Body of pancreas (tissue), 4 donors: ENCODE measurements at regions not wholly inside any gene's neighbourhood (a gene's known extent, or its start where the extent isn't known, plus 50 kb on each side); places are given as distances from the start of the nearest gene placed in this dataset.
A peak's percentile ranks its signal among the peaks of the same experiment; 100 is the strongest.

Experiments used
- ATAC-seq: fragments of 150-250 bp; one replicate; pipeline ENCODE4 v1.9.1; 2016
- DNase-seq, 4 donors: peaks; one replicate each; pipeline ENCODE4 v3.0.0-alpha.2; 2019
- H3K27ac ChIP-seq, 4 donors: fragments of 200-600 bp; sonication (generic); 1 replicate in 3 of 4; 2 replicates in 1 of 4; pipeline versions ENCODE4 v1.5.1 to v1.6.1; 2016 to 2019; ENCODE audit warnings: mild to moderate bottlenecking in 1 of 4, mixed read lengths in 1 of 4, moderate library complexity in 1 of 4
- H3K27me3 ChIP-seq, 2 donors: fragments of 200-600 bp; sonication (generic); one replicate each; pipeline ENCODE4 v1.6.0; 2016; ENCODE audit warnings: mild to moderate bottlenecking in 1 of 2
- H3K36me3 ChIP-seq, 2 donors: fragments of 200-600 bp; sonication (generic); replicated peaks in 1 of 2; 2 replicates each; pipeline ENCODE4 v1.5.1; 2016; ENCODE audit warnings: low read depth in 2 of 2; ENCODE audit not compliant: insufficient read depth in 1 of 2
- H3K4me1 ChIP-seq: fragments of 200-600 bp; sonication (generic); one replicate; pipeline ENCODE4 v1.6.0; 2016
- H3K4me3 ChIP-seq, 2 donors: fragments of 200-600 bp; sonication (generic); 1 replicate in 1 of 2; 2 replicates in 1 of 2; pipeline ENCODE4 v1.5.1; 2016 to 2019
- H3K9me3 ChIP-seq, 3 donors: fragments of 200-600 bp; sonication (generic); 1 replicate in 2 of 3; 2 replicates in 1 of 3; pipeline ENCODE4 v1.5.1; 2016
- POLR2A ChIP-seq, 3 donors: fragments of 450-650 bp; IDR thresholded peaks; one replicate each; pipeline ENCODE4 v1.6.1; 2016; ENCODE audit warnings: antibody characterized with exemption in 3 of 3, mild to moderate bottlenecking in 2 of 3
- WGBS, 2 donors: methylation state at CpG; one replicate each; pipeline ENCODE4 v1.1.5; 2017; 5-methylcytosine and 5-hydroxymethylcytosine counted together
- intact Hi-C: fragments of 100-400 bp; cut with DNase I; formaldehyde crosslinking; loops from one replicate; pipeline ENCODE4 v1.15.1; 2023
- TF ChIP-seq, protein P1 (sequence below), 7 experiments: fragments of 450-650 bp in 4 of 7; fragments of 200-600 bp in 3 of 7; sonication (generic) in 3 of 7; IDR thresholded peaks; one replicate each; pipeline ENCODE4 v1.5.1; 2016 to 2019; ENCODE audit warnings: antibody characterized with exemption in 7 of 7

DNA sequence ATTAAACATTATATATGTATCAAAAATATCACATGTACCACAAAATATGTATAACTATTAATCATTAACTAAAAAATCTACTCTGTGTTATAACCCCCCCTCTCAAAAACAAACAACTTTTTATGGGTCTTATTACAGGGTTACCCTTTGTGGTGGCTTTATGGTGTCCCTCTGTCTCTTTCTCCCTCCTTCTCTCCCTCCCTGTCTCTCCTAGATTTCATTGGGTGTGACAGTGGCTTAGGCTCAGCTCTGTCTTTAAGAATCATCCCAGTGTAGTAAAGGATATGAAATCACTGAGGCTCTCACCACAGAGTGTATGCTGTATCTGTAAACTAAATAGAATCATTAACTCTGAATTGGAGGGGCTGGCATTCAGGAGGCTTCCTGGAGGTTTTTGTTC lies 93.7 kb downstream of the TDRD15 start:
- intact Hi-C loops, result no loop called here
- no peak for TF ChIP-seq POLR2A (IDR thresholded peaks at IDR 0.05)
- TF ChIP-seq, protein P1, sequence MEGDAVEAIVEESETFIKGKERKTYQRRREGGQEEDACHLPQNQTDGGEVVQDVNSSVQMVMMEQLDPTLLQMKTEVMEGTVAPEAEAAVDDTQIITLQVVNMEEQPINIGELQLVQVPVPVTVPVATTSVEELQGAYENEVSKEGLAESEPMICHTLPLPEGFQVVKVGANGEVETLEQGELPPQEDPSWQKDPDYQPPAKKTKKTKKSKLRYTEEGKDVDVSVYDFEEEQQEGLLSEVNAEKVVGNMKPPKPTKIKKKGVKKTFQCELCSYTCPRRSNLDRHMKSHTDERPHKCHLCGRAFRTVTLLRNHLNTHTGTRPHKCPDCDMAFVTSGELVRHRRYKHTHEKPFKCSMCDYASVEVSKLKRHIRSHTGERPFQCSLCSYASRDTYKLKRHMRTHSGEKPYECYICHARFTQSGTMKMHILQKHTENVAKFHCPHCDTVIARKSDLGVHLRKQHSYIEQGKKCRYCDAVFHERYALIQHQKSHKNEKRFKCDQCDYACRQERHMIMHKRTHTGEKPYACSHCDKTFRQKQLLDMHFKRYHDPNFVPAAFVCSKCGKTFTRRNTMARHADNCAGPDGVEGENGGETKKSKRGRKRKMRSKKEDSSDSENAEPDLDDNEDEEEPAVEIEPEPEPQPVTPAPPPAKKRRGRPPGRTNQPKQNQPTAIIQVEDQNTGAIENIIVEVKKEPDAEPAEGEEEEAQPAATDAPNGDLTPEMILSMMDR (IDR thresholded peaks at IDR 0.05), result no peak
- Histone ChIP-seq H3K27me3 (no peaks in the 10 kb centered on the region), H3K4me3 (no peak overlapping the region), H3K36me3 (no peaks in the 10 kb centered on the region), H3K27ac (no peak overlapping the region), H3K9me3 (no peaks in the 10 kb centered on the region), H3K4me1 (peaks cover 8% of the 10 kb centered on the region)
- ATAC-seq (no peak), DNase-seq (no peak)

DNA sequence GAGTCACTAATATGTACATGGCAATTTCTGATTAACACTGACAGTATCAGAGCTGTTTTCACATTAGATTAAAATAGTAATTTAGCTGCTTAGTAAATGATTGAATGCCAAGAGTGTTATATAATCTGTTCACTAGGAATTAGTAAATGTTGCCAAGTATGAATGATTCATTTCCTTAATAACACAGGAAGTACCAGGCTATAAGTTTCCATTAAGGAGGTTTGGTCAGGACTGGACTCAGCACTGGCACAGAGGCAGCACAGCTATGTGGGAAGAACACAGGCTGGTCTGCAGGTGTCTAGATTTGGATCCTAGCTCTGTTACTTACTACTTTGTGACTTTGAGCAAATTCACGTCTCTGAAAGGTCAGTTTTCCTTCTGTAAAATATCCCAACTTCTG lies 97.2 kb downstream of the TDRD15 start:
- TF ChIP-seq POLR2A (IDR thresholded peaks at IDR 0.05), result no peak
- TF ChIP-seq, protein P1 (IDR thresholded peaks at IDR 0.05), result no peak
- DNase-seq, result peak in 3 of 4 donors; percentile 25 to 70 (median 50)
- Histone ChIP-seq H3K27me3 (no peaks in the 10 kb centered on the region), H3K27ac (no peak overlapping the region), H3K9me3 (no peaks in the 10 kb centered on the region), H3K4me1 (peaks cover 8% of the 10 kb centered on the region), H3K4me3 (no peak overlapping the region), H3K36me3 (no peaks in the 10 kb centered on the region)
- ATAC-seq, result peak; percentile 71
- WGBS, 2 donors, result 13 to 41% methylated on average over 1 of the region's 1 CpG
- intact Hi-C loops, result no loop called here

DNA sequence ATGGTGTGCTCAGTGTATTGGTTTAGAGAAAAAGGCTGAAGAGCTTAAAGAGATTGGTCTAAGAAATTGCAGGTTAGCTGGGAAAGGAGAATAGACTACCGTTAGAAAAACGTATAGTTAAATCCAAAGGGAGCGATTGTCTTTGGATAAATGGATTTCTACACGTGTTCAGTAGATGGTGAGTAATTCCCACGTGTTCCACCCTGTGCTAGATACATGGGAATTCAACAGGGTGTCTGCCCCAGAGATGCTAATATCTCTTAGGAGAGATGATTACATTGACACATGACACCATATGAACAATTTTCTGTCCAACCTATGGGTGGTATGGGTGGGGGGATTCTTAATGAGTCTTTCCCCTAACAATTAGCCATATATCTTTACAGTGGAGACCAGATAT lies 99.8 kb downstream of the TDRD15 start:
- no peaks in the 10 kb centered on the region for H3K36me3 ChIP-seq
- H3K4me3 ChIP-seq, result no peak overlapping the region
- intact Hi-C loops, result no loop called here
- no peaks in the 10 kb centered on the region for H3K27me3 ChIP-seq
- WGBS, 2 donors, result 68 to 80% methylated on average over 5 of the region's 5 CpGs
- TF ChIP-seq, protein P1 (IDR thresholded peaks at IDR 0.05), result no peak
- no peak for TF ChIP-seq POLR2A (IDR thresholded peaks at IDR 0.05)
- no peaks in the 10 kb centered on the region for H3K9me3 ChIP-seq
- DNase-seq (no peak), ATAC-seq (no peak)
- H3K4me1 ChIP-seq, result peaks cover 5% of the 10 kb centered on the region
- H3K27ac ChIP-seq, result no peak overlapping the region

DNA sequence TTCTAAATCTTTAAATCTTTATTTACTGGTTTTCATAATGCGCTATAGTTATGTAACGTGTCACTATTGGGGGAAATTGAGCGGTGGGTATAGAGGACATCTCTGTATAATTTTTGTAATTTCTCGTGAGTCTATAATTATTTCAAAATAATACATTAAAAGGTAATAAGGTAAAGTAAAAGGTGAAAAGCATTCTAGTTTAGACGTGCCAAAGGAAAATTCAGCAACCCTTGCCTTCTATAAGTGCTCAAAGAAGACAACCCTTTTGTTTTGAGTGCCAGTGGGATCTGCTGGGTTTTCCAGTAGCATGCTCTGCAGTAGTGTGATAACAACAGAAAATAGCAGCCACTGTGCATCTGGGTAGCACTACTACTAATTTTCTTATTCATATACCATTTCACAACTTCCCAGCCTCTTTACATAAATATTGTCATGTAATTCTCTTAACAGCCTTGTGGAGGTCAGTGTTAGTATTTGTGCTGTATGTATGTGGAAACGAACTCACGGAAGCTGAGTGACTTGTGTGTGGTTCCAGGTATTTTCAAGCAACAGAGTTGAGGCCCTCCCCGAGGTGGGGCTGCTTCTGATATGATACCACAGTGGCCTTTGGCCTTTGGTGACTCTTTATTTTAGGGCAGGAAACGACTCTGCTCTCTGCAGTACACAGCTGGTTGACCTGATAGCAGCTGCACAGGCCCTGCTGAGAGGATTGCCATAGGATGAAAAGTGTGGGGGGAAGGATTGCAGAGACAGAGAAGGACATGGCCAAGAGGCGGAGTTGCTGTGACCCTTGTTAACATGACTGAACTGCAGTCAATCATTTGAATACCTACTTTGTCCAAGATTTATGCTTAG lies 104.5 kb downstream of the TDRD15 start:
- no peak overlapping the region for H3K27ac ChIP-seq
- no peak for TF ChIP-seq POLR2A (IDR thresholded peaks at IDR 0.05)
- TF ChIP-seq, protein P1 (IDR thresholded peaks at IDR 0.05), result no peak
- H3K36me3 ChIP-seq, result no peaks in the 10 kb centered on the region
- DNase-seq (no peak), ATAC-seq (no peak)
- no peaks in the 10 kb centered on the region for H3K4me1 ChIP-seq
- H3K27me3 ChIP-seq, result no peaks in the 10 kb centered on the region
- no peak overlapping the region for H3K4me3 ChIP-seq
- intact Hi-C loops, result no loop called here
- WGBS, 2 donors, result 60 to 63% methylated on average over 10 of the region's 10 CpGs
- no peaks in the 10 kb centered on the region for H3K9me3 ChIP-seq

DNA sequence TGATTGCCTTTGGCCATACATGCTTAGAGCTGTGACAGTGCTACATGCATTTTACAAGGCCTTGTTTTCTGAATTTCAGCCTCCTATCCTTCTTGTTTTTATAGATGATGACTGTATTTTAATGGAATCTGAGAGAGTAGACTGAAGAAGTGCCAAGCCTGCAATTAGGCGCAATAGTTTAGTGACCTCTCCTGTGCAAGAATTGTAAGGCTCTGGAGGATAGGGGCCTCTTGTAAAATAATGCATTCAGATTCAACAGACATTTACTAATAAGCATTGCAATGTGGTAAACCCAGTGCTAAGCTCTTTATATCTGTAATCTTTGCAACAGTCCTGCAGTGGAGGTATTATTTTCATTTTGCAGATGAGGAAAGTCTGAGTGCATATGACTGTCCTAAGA lies 105.5 kb downstream of the TDRD15 start:
- Histone ChIP-seq H3K4me1 (peaks cover 1% of the 10 kb centered on the region), H3K27ac (no peak overlapping the region), H3K4me3 (no peak overlapping the region), H3K27me3 (no peaks in the 10 kb centered on the region), H3K9me3 (no peaks in the 10 kb centered on the region), H3K36me3 (no peaks in the 10 kb centered on the region)
- intact Hi-C loops, result no loop called here
- no peak for ATAC-seq
- no peak for DNase-seq
- TF ChIP-seq POLR2A (IDR thresholded peaks at IDR 0.05), result no peak
- TF ChIP-seq, protein P1 (IDR thresholded peaks at IDR 0.05), result no peak
- WGBS, 2 donors, result 79 to 96% methylated on average over 1 of the region's 1 CpG
